Choroid plexus epithelial cell (primary cell): ENCODE measurements at regions not wholly inside any gene's neighbourhood (a gene's known extent, or its start where the extent isn't known, plus 50 kb on each side); places are given as distances from the start of the nearest gene placed in this dataset.
A peak's percentile ranks its signal among the peaks of the same experiment; 100 is the strongest.

Source experiments
- DNase-seq: peaks from one replicate; pipeline ENCODE4 v3.0.0-alpha.2; 2010; ENCODE audit warnings: low read depth
- H3K4me3 ChIP-seq: 2 replicates; pipeline ENCODE4 v1.5.1; 2011; ENCODE audit warnings: low read depth, mild to moderate bottlenecking, control low read depth, low read length, moderate library complexity
- TF ChIP-seq, protein P1 (sequence below): conservative IDR thresholded peaks from 2 replicates; pipeline ENCODE4 v1.5.1; 2011; ENCODE audit warnings: low read depth, mild to moderate bottlenecking, control low read depth, inconsistent platforms, low read length, moderate library complexity

DNA sequence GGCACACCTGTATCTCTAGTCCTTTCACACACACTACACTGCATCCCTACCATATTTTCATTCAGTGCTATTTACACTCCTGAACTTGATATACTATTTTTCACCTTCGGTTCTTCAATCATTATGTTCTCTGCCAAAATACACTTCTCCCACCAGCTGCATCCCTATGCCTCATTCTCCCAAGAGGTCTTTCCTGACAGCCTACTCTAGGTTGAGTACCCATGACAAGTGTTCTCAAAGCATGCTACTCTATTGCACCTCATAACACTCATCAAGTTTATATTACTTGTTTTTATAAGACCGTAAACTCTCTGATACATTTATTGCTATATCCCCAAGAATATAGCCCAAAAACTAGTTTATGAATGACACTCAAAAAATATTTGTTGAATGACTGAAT lies 549.5 kb downstream of the PYDC2 start:
- H3K4me3 ChIP-seq = no peak overlapping the region
- TF ChIP-seq, protein P1, sequence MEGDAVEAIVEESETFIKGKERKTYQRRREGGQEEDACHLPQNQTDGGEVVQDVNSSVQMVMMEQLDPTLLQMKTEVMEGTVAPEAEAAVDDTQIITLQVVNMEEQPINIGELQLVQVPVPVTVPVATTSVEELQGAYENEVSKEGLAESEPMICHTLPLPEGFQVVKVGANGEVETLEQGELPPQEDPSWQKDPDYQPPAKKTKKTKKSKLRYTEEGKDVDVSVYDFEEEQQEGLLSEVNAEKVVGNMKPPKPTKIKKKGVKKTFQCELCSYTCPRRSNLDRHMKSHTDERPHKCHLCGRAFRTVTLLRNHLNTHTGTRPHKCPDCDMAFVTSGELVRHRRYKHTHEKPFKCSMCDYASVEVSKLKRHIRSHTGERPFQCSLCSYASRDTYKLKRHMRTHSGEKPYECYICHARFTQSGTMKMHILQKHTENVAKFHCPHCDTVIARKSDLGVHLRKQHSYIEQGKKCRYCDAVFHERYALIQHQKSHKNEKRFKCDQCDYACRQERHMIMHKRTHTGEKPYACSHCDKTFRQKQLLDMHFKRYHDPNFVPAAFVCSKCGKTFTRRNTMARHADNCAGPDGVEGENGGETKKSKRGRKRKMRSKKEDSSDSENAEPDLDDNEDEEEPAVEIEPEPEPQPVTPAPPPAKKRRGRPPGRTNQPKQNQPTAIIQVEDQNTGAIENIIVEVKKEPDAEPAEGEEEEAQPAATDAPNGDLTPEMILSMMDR = no peak
- DNase-seq = no peak

DNA sequence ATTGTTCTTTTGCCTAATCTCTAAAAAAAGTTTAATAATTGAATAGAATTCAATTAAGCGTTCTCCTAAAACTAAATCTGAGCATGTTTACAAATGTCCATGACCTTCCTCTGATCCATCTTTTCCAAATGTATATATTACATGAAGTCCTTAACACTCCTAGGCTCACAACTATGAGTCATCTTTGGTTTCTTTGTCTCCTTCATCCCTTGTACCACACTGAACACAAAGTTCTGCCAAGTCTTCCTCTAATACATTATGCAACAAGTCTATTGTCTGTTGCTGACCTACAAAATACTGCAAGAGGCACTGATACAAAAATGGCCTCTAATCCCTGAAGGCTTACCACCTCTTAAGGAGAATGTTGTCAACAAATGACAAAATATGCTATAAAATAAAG lies 550.2 kb downstream of the PYDC2 start:
- H3K4me3 ChIP-seq = no peak overlapping the region
- TF ChIP-seq, protein P1 = no peak
- DNase-seq = peak; percentile 2

DNA sequence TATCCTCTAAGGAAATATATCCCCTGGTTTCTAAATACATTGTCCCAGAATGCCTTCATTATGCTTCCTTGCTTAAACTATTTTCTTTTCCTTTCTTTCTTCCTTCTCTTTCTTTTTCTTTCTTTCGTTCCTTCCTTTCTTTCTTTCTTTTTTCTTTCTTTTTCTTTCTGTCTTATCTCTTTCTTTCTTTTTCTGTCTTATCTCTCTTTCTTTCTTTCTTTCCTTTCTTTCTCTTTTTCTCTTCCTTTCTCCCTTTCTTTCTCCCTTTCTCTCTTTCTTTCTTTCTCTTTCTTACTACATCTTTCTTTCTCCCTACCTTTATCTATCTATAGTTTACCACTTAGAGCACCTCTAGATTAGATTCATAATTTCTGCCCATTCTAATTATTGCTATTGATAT lies 552.1 kb downstream of the PYDC2 start:
- H3K4me3 ChIP-seq = no peak overlapping the region
- DNase-seq = no peak
- TF ChIP-seq, protein P1 = no peak

DNA sequence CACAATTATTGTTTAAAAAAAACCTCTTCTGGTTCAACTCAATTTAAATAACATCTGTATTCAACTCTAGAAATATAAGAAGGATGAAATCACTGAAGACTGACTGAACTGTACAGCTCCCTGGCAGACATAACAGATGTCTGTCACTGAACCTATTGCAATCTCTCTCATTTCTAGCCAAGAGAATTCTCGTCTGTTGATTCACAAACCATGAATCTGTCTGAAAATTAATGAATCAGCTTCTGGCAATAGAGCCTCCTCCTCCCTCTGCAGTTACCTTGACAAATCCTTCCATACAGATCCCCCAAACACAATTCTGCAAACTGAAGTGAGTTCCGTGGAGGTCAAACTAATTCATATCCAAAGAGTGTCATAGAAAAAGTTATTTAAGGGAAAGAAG lies 561.4 kb downstream of the PYDC2 start:
- DNase-seq = peak; percentile 2
- H3K4me3 ChIP-seq = no peak overlapping the region
- TF ChIP-seq, protein P1 = no peak

DNA sequence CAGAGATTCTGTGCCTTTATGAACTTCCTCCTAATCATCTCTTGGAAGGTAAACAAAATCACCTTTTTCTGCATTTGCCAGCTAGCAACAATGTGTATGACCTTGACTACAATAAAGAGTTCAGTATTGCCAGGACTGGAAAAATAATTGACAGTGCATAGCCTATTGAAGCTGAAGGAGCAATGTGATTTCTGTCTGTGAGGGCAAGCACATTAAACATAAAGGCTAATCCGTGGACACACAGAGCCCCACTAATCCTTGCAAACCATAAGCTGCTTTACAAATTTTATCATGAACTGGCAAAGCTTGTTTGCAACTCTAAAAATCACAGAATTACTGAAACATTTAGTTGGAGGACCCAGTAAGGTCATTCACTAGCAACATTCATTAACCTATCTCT lies 563.8 kb downstream of the PYDC2 start:
- TF ChIP-seq, protein P1 = no peak
- H3K4me3 ChIP-seq = no peak overlapping the region
- DNase-seq = no peak

DNA sequence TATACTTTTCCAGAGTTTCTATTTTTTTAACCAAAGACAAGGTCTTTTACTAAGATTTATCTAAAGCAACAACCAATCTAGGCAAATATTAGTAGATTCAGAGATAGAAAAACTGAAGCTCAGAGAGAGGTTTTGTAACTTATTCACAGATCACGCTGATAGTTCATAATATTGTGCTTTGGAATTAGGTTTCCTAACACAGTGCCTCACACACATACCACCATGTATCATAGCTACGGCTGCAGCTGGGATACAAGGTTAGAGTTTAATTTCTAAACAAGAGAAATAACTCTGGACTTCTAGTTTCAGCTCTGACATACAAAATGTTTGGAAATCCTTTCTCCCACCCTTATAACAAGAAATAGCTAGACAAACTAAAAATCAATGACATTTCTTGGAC lies 565.7 kb downstream of the PYDC2 start:
- no peak for DNase-seq
- TF ChIP-seq, protein P1 = no peak
- H3K4me3 ChIP-seq = no peak overlapping the region

DNA sequence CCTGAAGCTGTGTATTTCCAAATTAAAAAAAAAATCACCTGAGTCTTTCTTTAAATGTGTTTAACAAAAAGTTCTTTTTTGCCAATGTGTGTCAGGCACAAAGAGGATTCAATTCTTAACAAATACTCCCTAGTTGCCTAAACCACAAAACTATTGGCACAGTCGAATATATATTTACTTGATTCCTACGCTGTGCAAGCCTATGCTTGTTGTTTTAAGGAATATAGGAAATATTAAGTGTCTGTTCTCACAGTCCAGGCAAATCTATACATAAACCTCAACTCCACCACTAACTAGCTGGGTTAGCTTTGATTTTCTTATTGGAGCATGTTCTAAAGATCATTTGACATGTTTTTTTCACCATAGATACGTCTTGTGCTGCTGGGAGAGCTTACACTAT lies 571.0 kb downstream of the PYDC2 start:
- DNase-seq = no peak

More for the DNA sequence above, 571.0 kb downstream of the PYDC2 start:
- TF ChIP-seq, protein P1 = no peak
- H3K4me3 ChIP-seq = no peak overlapping the region
